GM12878 (cell line): ENCODE measurements at regions not wholly inside any gene's neighbourhood (a gene's known extent, or its start where the extent isn't known, plus 50 kb on each side); places are given as distances from the start of the nearest gene placed in this dataset.

Experiments
- ATAC-seq: fragments of 200-7000 bp; cut with Tn5 transposase; 3 replicates; pipeline ENCODE4 v1.9.1; 2020; ENCODE audit warnings: mild to moderate bottlenecking, moderate library complexity
- BruUV-seq: library from RNA; stranded (reverse); fragments of 400-500 nt; replicated peaks from 2 replicates; lab custom pipeline; 2021; lab: Mats Ljungman, UMichigan
- CTCF ChIA-PET: fragments of 300-600 bp; sonication (Branson Sonifier 250); formaldehyde crosslinking; extraction: SDS; loops from one replicate; lab custom pipeline; 2021; ENCODE audit warnings: inconsistent platforms; lab: Yijun Ruan, JAX
- POLR2A ChIA-PET: fragments of 350-600 bp; formaldehyde crosslinking; extraction: SDS; loops from one replicate; lab custom pipeline; 2021; ENCODE audit warnings: inconsistent platforms; lab: Charles Lee
- RAD21 ChIA-PET: fragments of 300-600 bp; sonication (Branson Sonifier 250); formaldehyde crosslinking; loops from one replicate; lab custom pipeline; 2023; ENCODE audit warnings: antibody characterized with exemption; ENCODE audit not compliant: unreplicated experiment; lab: Charles Lee
- SMC1A ChIA-PET: fragments of 300-600 bp; sonication (Branson Sonifier 250); formaldehyde crosslinking; loops from one replicate; lab custom pipeline; 2023; ENCODE audit not compliant: unreplicated experiment, uncharacterized antibody; lab: Charles Lee
- DNase-seq: peaks from one replicate; pipeline ENCODE4 v3.0.0-alpha.2; 2011; ENCODE audit warnings: low read depth, low spot score
- FAIRE-seq: peaks from 3 replicates; lab custom pipeline; 2011; peaks lifted over from hg19 to GRCh38; lab: Jason Lieb, UNC
- H2AFZ ChIP-seq: 2 replicates; pipeline ENCODE4 v1.6.0; 2011; ENCODE audit warnings: low read depth, low read length, control low read depth; ENCODE audit not compliant: control insufficient read depth
- H3K27ac ChIP-seq: 2 replicates; pipeline ENCODE4 v1.5.1; 2011; ENCODE audit warnings: control low read depth; ENCODE audit not compliant: control insufficient read depth, insufficient read depth
- H3K27me3 ChIP-seq, 2 experiments: replicated peaks in 1 of 2; 2 replicates each; pipeline versions ENCODE4 v1.6.0 to v1.6.1; 2011; ENCODE audit warnings: low read length in 1 of 2; ENCODE audit not compliant: control insufficient read depth in 2 of 2, insufficient read depth in 2 of 2
- H3K36me3 ChIP-seq, 2 experiments: 2 replicates each; pipeline ENCODE4 v1.5.1; 2011; ENCODE audit warnings: low read length in 1 of 2; ENCODE audit not compliant: control insufficient read depth in 2 of 2, insufficient read depth in 2 of 2
- H3K4me1 ChIP-seq: 2 replicates; pipeline ENCODE4 v1.6.1; 2011; ENCODE audit warnings: mild to moderate bottlenecking, low read length, moderate library complexity, mixed read lengths; ENCODE audit not compliant: control insufficient read depth, insufficient read depth
- H3K4me2 ChIP-seq: 2 replicates; pipeline ENCODE4 v1.6.0; 2011; ENCODE audit warnings: control low read depth; ENCODE audit not compliant: control insufficient read depth, insufficient read depth
- H3K4me3 ChIP-seq: fragments of 200-600 bp; sonication (generic); 2 replicates; pipeline ENCODE4 v1.5.1; 2016
- H3K79me2 ChIP-seq: 2 replicates; pipeline ENCODE4 v1.6.0; 2011; ENCODE audit warnings: low read length; ENCODE audit not compliant: control insufficient read depth, insufficient read depth
- H3K9ac ChIP-seq: 2 replicates; pipeline ENCODE4 v1.8.0; 2011; ENCODE audit warnings: low read length, control low read depth, mixed read lengths; ENCODE audit not compliant: control insufficient read depth, insufficient read depth
- H3K9me3 ChIP-seq: replicated peaks from 3 replicates; pipeline ENCODE4 v1.5.1; 2011; ENCODE audit warnings: mild to moderate bottlenecking, low read length; ENCODE audit not compliant: control insufficient read depth, insufficient read depth
- H4K20me1 ChIP-seq: 2 replicates; pipeline ENCODE4 v1.6.0; 2011; ENCODE audit not compliant: control insufficient read depth, insufficient read depth
- ASH2L ChIP-seq: fragments of 300-600, 200-600 bp; sonication (generic); IDR thresholded peaks from 2 replicates; pipeline ENCODE4 v1.6.1; 2017; ENCODE audit warnings: low read depth, mild to moderate bottlenecking, borderline replicate concordance
- HDGF ChIP-seq: fragments of 450-650 bp; IDR thresholded peaks from 2 replicates; pipeline ENCODE4 v1.6.1; 2016; ENCODE audit warnings: antibody characterized with exemption
- NFIC ChIP-seq: IDR thresholded peaks from 2 replicates; pipeline ENCODE4 v1.6.1; 2012; ENCODE audit warnings: low read depth, mild to moderate bottlenecking, inconsistent platforms, low read length, moderate library complexity
- NFYB ChIP-seq: IDR thresholded peaks from 2 replicates; pipeline ENCODE4 v1.6.1; 2011; ENCODE audit warnings: low read depth, mild to moderate bottlenecking, low read length, improper control_type of control experiment, moderate library complexity; ENCODE audit not compliant: insufficient read depth
- SIN3A ChIP-seq: IDR thresholded peaks from 2 replicates; pipeline ENCODE4 v1.6.1; 2012; ENCODE audit warnings: low read depth, low read length, improper control_type of control experiment
- TAF1 ChIP-seq: IDR thresholded peaks from 2 replicates; pipeline ENCODE4 v1.6.1; 2011; ENCODE audit warnings: mild to moderate bottlenecking, low read depth, low read length, borderline replicate concordance
- TCF12 ChIP-seq: IDR thresholded peaks from 2 replicates; pipeline ENCODE4 v1.6.1; 2011; ENCODE audit warnings: low read depth, mild to moderate bottlenecking, low read length
- ZNF207 ChIP-seq: fragments of 450-650 bp; IDR thresholded peaks from 2 replicates; pipeline ENCODE4 v1.6.1; 2014; ENCODE audit warnings: antibody characterized with exemption, mild to moderate bottlenecking, borderline replicate concordance
- ZNF217 ChIP-seq: fragments of 450-650 bp; IDR thresholded peaks from 2 replicates; pipeline ENCODE4 v1.6.1; 2017; ENCODE audit warnings: antibody characterized with exemption, mild to moderate bottlenecking
- WGBS: methylation state at CpG from one replicate; pipeline ENCODE4 v1.1.6; 2016; ENCODE audit warnings: low lambda C conversion rate; ENCODE audit not compliant: insufficient replicate concordance, insufficient coverage; ENCODE audit errors: missing lambda C conversion rate; 5-methylcytosine and 5-hydroxymethylcytosine counted together
- in situ Hi-C: fragments of 300-500 bp; cut with MboI; formaldehyde crosslinking; loops from 9 replicates; pipeline ENCODE4 v1.14.3; 2018; ENCODE audit warnings: mixed read lengths
- intact Hi-C: fragments of 100-400 bp; cut with micrococcal nuclease; formaldehyde crosslinking; loops from one replicate; pipeline ENCODE4 v1.14.2; 2022; ENCODE audit not compliant: unreplicated experiment
- TF ChIP-seq, protein P1 (sequence below): IDR thresholded peaks from 2 replicates; pipeline ENCODE4 v1.6.1; 2012; ENCODE audit warnings: low read depth, low read length, improper control_type of control experiment
- TF ChIP-seq, protein P2 (sequence below): fragments of 450-650 bp; formaldehyde crosslinking; IDR thresholded peaks from 2 replicates; pipeline ENCODE4 v1.4.0; 2020; ENCODE audit warnings: mild to moderate bottlenecking, moderate library complexity
- TF ChIP-seq, protein P3 (sequence below): IDR thresholded peaks from 2 replicates; pipeline ENCODE4 v1.6.1; 2011; ENCODE audit warnings: borderline replicate concordance, low read depth, mild to moderate bottlenecking, moderate library complexity, mixed read lengths, low read length; ENCODE audit not compliant: insufficient read depth; ENCODE audit errors: extremely low read length

DNA sequence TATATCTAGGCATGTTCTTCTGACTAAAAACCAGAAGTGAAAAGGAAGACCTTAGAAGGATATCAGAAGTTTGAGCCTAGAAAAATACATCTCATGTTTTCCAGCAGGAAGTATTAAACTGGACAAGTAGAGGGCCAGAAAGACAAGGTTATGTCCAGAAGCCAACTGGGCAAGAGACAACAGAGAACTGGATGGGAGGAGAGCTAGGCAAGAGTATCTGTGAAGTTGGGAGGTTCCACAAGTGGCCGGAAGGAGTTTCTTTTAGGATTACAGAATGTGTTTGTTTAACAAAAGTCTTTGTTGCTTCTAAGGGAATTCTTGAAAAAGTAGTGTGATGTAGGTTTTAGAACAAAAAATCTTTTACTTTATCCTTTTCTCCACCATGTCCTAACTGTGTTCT is 86.4 kb downstream of the CYP26A1 start:
- in situ Hi-C loops = no loop called here
- Histone ChIP-seq H3K79me2 (no peaks in the 10 kb centered on the region), H3K4me1 (no peaks in the 10 kb centered on the region), H2AFZ (no peak overlapping the region), H3K9me3 (no peaks in the 10 kb centered on the region; the same call in 2 of the 3 replicates), H3K27me3 (no peaks in the 10 kb centered on the region), H3K4me2 (no peak overlapping the region), H3K36me3 (no peaks in the 10 kb centered on the region), H3K27ac (no peak overlapping the region), H4K20me1 (no peaks in the 10 kb centered on the region), H3K4me3 (no peak overlapping the region), H3K9ac (no peak overlapping the region)
- TF ChIP-seq ZNF217 (no peak), NFIC (no peak), TAF1 (no peak), HDGF (no peak), NFYB (no peak), TCF12 (no peak), ASH2L (no peak), SIN3A (no peak), ZNF207 (no peak)
- TF ChIP-seq, protein P1, sequence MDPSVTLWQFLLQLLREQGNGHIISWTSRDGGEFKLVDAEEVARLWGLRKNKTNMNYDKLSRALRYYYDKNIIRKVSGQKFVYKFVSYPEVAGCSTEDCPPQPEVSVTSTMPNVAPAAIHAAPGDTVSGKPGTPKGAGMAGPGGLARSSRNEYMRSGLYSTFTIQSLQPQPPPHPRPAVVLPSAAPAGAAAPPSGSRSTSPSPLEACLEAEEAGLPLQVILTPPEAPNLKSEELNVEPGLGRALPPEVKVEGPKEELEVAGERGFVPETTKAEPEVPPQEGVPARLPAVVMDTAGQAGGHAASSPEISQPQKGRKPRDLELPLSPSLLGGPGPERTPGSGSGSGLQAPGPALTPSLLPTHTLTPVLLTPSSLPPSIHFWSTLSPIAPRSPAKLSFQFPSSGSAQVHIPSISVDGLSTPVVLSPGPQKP = no peak
- TF ChIP-seq, protein P2, sequence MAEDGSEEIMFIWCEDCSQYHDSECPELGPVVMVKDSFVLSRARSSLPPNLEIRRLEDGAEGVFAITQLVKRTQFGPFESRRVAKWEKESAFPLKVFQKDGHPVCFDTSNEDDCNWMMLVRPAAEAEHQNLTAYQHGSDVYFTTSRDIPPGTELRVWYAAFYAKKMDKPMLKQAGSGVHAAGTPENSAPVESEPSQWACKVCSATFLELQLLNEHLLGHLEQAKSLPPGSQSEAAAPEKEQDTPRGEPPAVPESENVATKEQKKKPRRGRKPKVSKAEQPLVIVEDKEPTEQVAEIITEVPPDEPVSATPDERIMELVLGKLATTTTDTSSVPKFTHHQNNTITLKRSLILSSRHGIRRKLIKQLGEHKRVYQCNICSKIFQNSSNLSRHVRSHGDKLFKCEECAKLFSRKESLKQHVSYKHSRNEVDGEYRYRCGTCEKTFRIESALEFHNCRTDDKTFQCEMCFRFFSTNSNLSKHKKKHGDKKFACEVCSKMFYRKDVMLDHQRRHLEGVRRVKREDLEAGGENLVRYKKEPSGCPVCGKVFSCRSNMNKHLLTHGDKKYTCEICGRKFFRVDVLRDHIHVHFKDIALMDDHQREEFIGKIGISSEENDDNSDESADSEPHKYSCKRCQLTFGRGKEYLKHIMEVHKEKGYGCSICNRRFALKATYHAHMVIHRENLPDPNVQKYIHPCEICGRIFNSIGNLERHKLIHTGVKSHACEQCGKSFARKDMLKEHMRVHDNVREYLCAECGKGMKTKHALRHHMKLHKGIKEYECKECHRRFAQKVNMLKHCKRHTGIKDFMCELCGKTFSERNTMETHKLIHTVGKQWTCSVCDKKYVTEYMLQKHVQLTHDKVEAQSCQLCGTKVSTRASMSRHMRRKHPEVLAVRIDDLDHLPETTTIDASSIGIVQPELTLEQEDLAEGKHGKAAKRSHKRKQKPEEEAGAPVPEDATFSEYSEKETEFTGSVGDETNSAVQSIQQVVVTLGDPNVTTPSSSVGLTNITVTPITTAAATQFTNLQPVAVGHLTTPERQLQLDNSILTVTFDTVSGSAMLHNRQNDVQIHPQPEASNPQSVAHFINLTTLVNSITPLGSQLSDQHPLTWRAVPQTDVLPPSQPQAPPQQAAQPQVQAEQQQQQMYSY (CRISPR knock-in tag) = no peak
- TF ChIP-seq, protein P3, sequence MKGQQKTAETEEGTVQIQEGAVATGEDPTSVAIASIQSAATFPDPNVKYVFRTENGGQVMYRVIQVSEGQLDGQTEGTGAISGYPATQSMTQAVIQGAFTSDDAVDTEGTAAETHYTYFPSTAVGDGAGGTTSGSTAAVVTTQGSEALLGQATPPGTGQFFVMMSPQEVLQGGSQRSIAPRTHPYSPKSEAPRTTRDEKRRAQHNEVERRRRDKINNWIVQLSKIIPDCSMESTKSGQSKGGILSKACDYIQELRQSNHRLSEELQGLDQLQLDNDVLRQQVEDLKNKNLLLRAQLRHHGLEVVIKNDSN = no peak
- WGBS = 18% methylated on average over 1 of the region's 1 CpG
- FAIRE-seq (no peak), DNase-seq (no peak), ATAC-seq (no peak)
- ChIA-PET RAD21 (no interaction called here), POLR2A (no interaction called here), SMC1A (no interaction called here), CTCF (no interaction called here)
- intact Hi-C loops = no loop called here
- BruUV-seq = no TSS peak
